Mesenchymal stem cell (in vitro differentiated cells and primary cell): ENCODE measurements at regions not wholly inside any gene's neighbourhood (a gene's known extent, or its start where the extent isn't known, plus 50 kb on each side); places are given as distances from the start of the nearest gene placed in this dataset.

ENCODE experiments used
- DNase-seq: peaks from one replicate; pipeline ENCODE4 v3.0.0-alpha.2; 2013
- H2AFZ ChIP-seq: one replicate; pipeline ENCODE4 v1.6.1; 2013; ENCODE audit warnings: low read depth, mild to moderate bottlenecking, control low read depth, inconsistent platforms, low read length, moderate library complexity
- H2AK5ac ChIP-seq: 2 replicates; pipeline ENCODE4 v1.6.1; 2013; ENCODE audit warnings: low read length, moderate library complexity, mild to moderate bottlenecking, inconsistent platforms; ENCODE audit not compliant: severe bottlenecking
- H2BK120ac ChIP-seq: one replicate; pipeline ENCODE4 v1.6.1; 2013; ENCODE audit warnings: low read depth, mild to moderate bottlenecking, inconsistent platforms, low read length, moderate library complexity
- H2BK12ac ChIP-seq, 2 experiments: one replicate each; pipeline ENCODE4 v1.6.1; 2013; ENCODE audit warnings: inconsistent platforms in 2 of 2, low read length in 2 of 2, mild to moderate bottlenecking in 2 of 2, moderate library complexity in 2 of 2, control low read depth in 1 of 2
- H2BK15ac ChIP-seq: one replicate; pipeline ENCODE4 v1.6.1; 2013; ENCODE audit warnings: mild to moderate bottlenecking, low read depth, inconsistent platforms; ENCODE audit not compliant: poor library complexity, severe bottlenecking
- H2BK5ac ChIP-seq: 2 replicates; pipeline ENCODE4 v1.6.1; 2013; ENCODE audit warnings: low read depth, mild to moderate bottlenecking, low read length, control low read depth, inconsistent platforms; ENCODE audit not compliant: poor library complexity, severe bottlenecking
- H3K14ac ChIP-seq, 2 experiments: one replicate each; pipeline ENCODE4 v1.6.1; 2013; ENCODE audit warnings: inconsistent platforms in 2 of 2, low read length in 2 of 2, control low read depth in 1 of 2, mild to moderate bottlenecking in 1 of 2, moderate library complexity in 1 of 2
- H3K18ac ChIP-seq, 2 experiments: one replicate each; pipeline ENCODE4 v1.6.1; 2013; ENCODE audit warnings: inconsistent platforms in 2 of 2, low read length in 2 of 2, control low read depth in 1 of 2, low read depth in 1 of 2, mild to moderate bottlenecking in 1 of 2
- H3K23ac ChIP-seq, 2 experiments: one replicate each; pipeline ENCODE4 v1.6.1; 2013; ENCODE audit warnings: inconsistent platforms in 2 of 2, low read length in 2 of 2, mild to moderate bottlenecking in 2 of 2, moderate library complexity in 2 of 2, control low read depth in 1 of 2
- H3K27ac ChIP-seq: 2 replicates; pipeline ENCODE4 v1.5.1; 2013; ENCODE audit warnings: mild to moderate bottlenecking, moderate library complexity, low read length, control low read depth, inconsistent platforms; ENCODE audit not compliant: poor library complexity, severe bottlenecking
- H3K27me3 ChIP-seq, 2 experiments: 2 replicates each; pipeline versions ENCODE4 v1.6.1 to v1.7.0; 2013; ENCODE audit warnings: low read length in 2 of 2, mild to moderate bottlenecking in 2 of 2, moderate library complexity in 2 of 2, control low read depth in 1 of 2, inconsistent platforms in 1 of 2; ENCODE audit not compliant: control insufficient read depth in 1 of 2, insufficient read depth in 1 of 2
- H3K36me3 ChIP-seq, 2 experiments: 2 replicates each; pipeline versions ENCODE4 v1.6.1 to v1.7.0; 2013; ENCODE audit warnings: low read length in 2 of 2, control low read depth in 1 of 2, inconsistent platforms in 1 of 2, low read depth in 1 of 2, mild to moderate bottlenecking in 1 of 2; ENCODE audit not compliant: insufficient read depth in 2 of 2, control insufficient read depth in 1 of 2
- H3K4ac ChIP-seq, 2 experiments: one replicate each; pipeline ENCODE4 v1.6.1; 2013; ENCODE audit warnings: inconsistent platforms in 2 of 2, low read length in 2 of 2, mild to moderate bottlenecking in 2 of 2, moderate library complexity in 2 of 2, control low read depth in 1 of 2, low read depth in 1 of 2
- H3K4me1 ChIP-seq: 2 replicates; pipeline ENCODE4 v1.6.1; 2013; ENCODE audit warnings: low read depth, low read length, control low read depth; ENCODE audit not compliant: control insufficient read depth, insufficient read depth
- H3K4me2 ChIP-seq: 2 replicates; pipeline ENCODE4 v1.6.1; 2013; ENCODE audit warnings: low read length, mild to moderate bottlenecking, inconsistent platforms; ENCODE audit not compliant: poor library complexity, severe bottlenecking
- H3K4me3 ChIP-seq, 2 experiments: 2 replicates each; pipeline versions ENCODE4 v1.5.1 to v1.7.0; 2013; ENCODE audit warnings: low read length in 2 of 2, mild to moderate bottlenecking in 2 of 2, control low read depth in 1 of 2, low read depth in 1 of 2; ENCODE audit not compliant: insufficient read depth in 1 of 2
- H3K79me1 ChIP-seq: replicated peaks from 2 replicates; pipeline ENCODE4 v1.6.1; 2013; ENCODE audit warnings: mild to moderate bottlenecking, control low read depth, low read length, inconsistent platforms; ENCODE audit not compliant: poor library complexity, severe bottlenecking
- H3K9ac ChIP-seq: 2 replicates; pipeline ENCODE4 v1.7.0; 2013; ENCODE audit warnings: mild to moderate bottlenecking, low read length, moderate library complexity
- H3K9me3 ChIP-seq: 2 replicates; pipeline ENCODE4 v1.7.0; 2013; ENCODE audit warnings: mild to moderate bottlenecking, low read length; ENCODE audit not compliant: control insufficient read depth
- H4K8ac ChIP-seq: one replicate; pipeline ENCODE4 v1.6.1; 2013; ENCODE audit warnings: inconsistent platforms, mild to moderate bottlenecking, low read length, moderate library complexity
- H4K91ac ChIP-seq: one replicate; pipeline ENCODE4 v1.6.1; 2013; ENCODE audit warnings: mild to moderate bottlenecking, low read length, inconsistent platforms
- WGBS: methylation state at CpG from one replicate; pipeline ENCODE4 v1.1.7; 2013; ENCODE audit warnings: mixed read lengths; 5-methylcytosine and 5-hydroxymethylcytosine counted together

- H3K27ac ChIP-seq, result no peak overlapping the region
- no peak overlapping the region for H2AFZ ChIP-seq
- peaks cover 0 to 3% of the 10 kb centered on the region in 2 experiments for H3K27me3 ChIP-seq
- no peaks in the 10 kb centered on the region for H3K79me1 ChIP-seq
- H3K4me1 ChIP-seq, result no peaks in the 10 kb centered on the region
- H3K4ac ChIP-seq, result no peak overlapping the region
- no peaks in the 10 kb centered on the region for H3K36me3 ChIP-seq
- H3K4me3 ChIP-seq, result no peak overlapping the region
- no peak overlapping the region for H3K14ac ChIP-seq
- no peak overlapping the region for H2BK15ac ChIP-seq
- H2BK12ac ChIP-seq, result no peak overlapping the region
- no peak overlapping the region for H3K4me2 ChIP-seq
- H2BK5ac ChIP-seq, result no peak overlapping the region
- H3K9ac ChIP-seq, result no peak overlapping the region
- no peak overlapping the region for H4K91ac ChIP-seq
- H2BK120ac ChIP-seq, result no peak overlapping the region
- DNase-seq, result no peak
- H4K8ac ChIP-seq, result no peak overlapping the region
- no peak overlapping the region for H3K23ac ChIP-seq
- no peaks in the 10 kb centered on the region for H3K9me3 ChIP-seq
- H2AK5ac ChIP-seq, result no peak overlapping the region
- no peak overlapping the region for H3K18ac ChIP-seq
- 99% methylated on average over 2 of the region's 4 CpGs for WGBS
Measured at GRCh38 chr4:89521826-89522225, 214.2 kb upstream of the GPRIN3 start.

- Histone ChIP-seq H2BK12ac (no peak overlapping the region), H2BK5ac (no peak overlapping the region), H2AK5ac (no peak overlapping the region), H3K9ac (no peak overlapping the region), H3K4ac (no peak overlapping the region), H3K14ac (no peak overlapping the region), H3K4me1 (no peaks in the 10 kb centered on the region), H4K8ac (no peak overlapping the region), H3K23ac (no peak overlapping the region), H3K79me1 (no peaks in the 10 kb centered on the region), H3K27ac (no peak overlapping the region), H2BK15ac (no peak overlapping the region), H3K36me3 (no peaks in the 10 kb centered on the region), H3K27me3 (peaks cover 0 to 3% of the 10 kb centered on the region in 2 experiments), H3K9me3 (no peaks in the 10 kb centered on the region), H3K4me2 (no peak overlapping the region), H3K4me3 (no peak overlapping the region), H2BK120ac (no peak overlapping the region), H4K91ac (no peak overlapping the region), H3K18ac (no peak overlapping the region), H2AFZ (no peak overlapping the region)
- WGBS, result 88% methylated on average over 3 of the region's 3 CpGs
- DNase-seq, result no peak
Measured at GRCh38 chr4:89519771-89520320, 212.2 kb upstream of the GPRIN3 start.

GRCh38 chr4:89518259-89518658 is 210.7 kb upstream of the GPRIN3 start:
- H3K23ac ChIP-seq, result no peak overlapping the region
- H2AK5ac ChIP-seq, result no peak overlapping the region
- no peak overlapping the region for H3K4me2 ChIP-seq
- H2BK12ac ChIP-seq, result no peak overlapping the region
- no peak overlapping the region for H2BK120ac ChIP-seq
- no peak overlapping the region for H3K9ac ChIP-seq
- H3K4me3 ChIP-seq, result no peak overlapping the region
- no peak overlapping the region for H4K91ac ChIP-seq
- WGBS, result 100% methylated on average over 4 of the region's 4 CpGs
- no peak overlapping the region for H3K18ac ChIP-seq
- H3K14ac ChIP-seq, result no peak overlapping the region
- no peaks in the 10 kb centered on the region for H3K79me1 ChIP-seq
- H3K27me3 ChIP-seq, result peaks cover 0 to 3% of the 10 kb centered on the region in 2 experiments
- no peaks in the 10 kb centered on the region for H3K9me3 ChIP-seq
- no peak overlapping the region for H4K8ac ChIP-seq
- H3K4ac ChIP-seq, result no peak overlapping the region
- H3K27ac ChIP-seq, result no peak overlapping the region
- no peaks in the 10 kb centered on the region for H3K36me3 ChIP-seq
- DNase-seq, result no peak
- H2AFZ ChIP-seq, result no peak overlapping the region
- H3K4me1 ChIP-seq, result no peaks in the 10 kb centered on the region
- H2BK15ac ChIP-seq, result no peak overlapping the region
- H2BK5ac ChIP-seq, result no peak overlapping the region

- Histone ChIP-seq H3K4me3 (no peak overlapping the region), H3K27ac (no peak overlapping the region), H3K23ac (no peak overlapping the region), H2AK5ac (no peak overlapping the region), H3K18ac (no peak overlapping the region), H3K14ac (no peak overlapping the region), H2BK5ac (no peak overlapping the region), H3K4me2 (no peak overlapping the region), H3K9ac (no peak overlapping the region), H3K4ac (no peak overlapping the region), H3K27me3 (peaks cover 0 to 3% of the 10 kb centered on the region in 2 experiments), H3K36me3 (no peaks in the 10 kb centered on the region), H3K79me1 (no peaks in the 10 kb centered on the region), H2BK120ac (no peak overlapping the region), H4K8ac (no peak overlapping the region), H3K4me1 (no peaks in the 10 kb centered on the region), H2AFZ (no peak overlapping the region), H3K9me3 (no peaks in the 10 kb centered on the region), H2BK15ac (no peak overlapping the region), H2BK12ac (no peak overlapping the region), H4K91ac (no peak overlapping the region)
- no peak for DNase-seq
- 93% methylated on average over 2 of the region's 3 CpGs for WGBS
Measured at GRCh38 chr4:89514811-89515210, 207.2 kb upstream of the GPRIN3 start.
